Tibial artery (tissue), 4 donors: ENCODE measurements at regions not wholly inside any gene's neighbourhood (a gene's known extent, or its start where the extent isn't known, plus 50 kb on each side); places are given as distances from the start of the nearest gene placed in this dataset.

Source experiments
- DNase-seq, 2 donors: peaks; one replicate each; pipeline ENCODE4 v3.0.0-alpha.2; 2019
- H3K27ac ChIP-seq, 2 donors: fragments of 200-600 bp; sonication (generic) in 1 of 2; 1 replicate in 1 of 2; 2 replicates in 1 of 2; pipeline ENCODE4 v1.5.1; 2018 to 2019; ENCODE audit warnings: mild to moderate bottlenecking in 1 of 2
- H3K27me3 ChIP-seq, 2 donors: fragments of 200-600 bp; sonication (generic) in 1 of 2; one replicate each; pipeline versions ENCODE4 v1.5.1 to v1.6.0; 2016 to 2019
- H3K36me3 ChIP-seq, 3 donors: fragments of 200-600 bp; sonication (generic) in 2 of 3; one replicate each; pipeline ENCODE4 v1.5.1; 2016 to 2019; ENCODE audit warnings: mild to moderate bottlenecking in 2 of 3
- H3K4me1 ChIP-seq, 4 donors: fragments of 200-600 bp; sonication (generic) in 2 of 4; 1 replicate in 3 of 4; 2 replicates in 1 of 4; pipeline ENCODE4 v1.5.1; 2016 to 2019
- H3K4me3 ChIP-seq, 2 donors: fragments of 200-600 bp; sonication (generic) in 1 of 2; 1 replicate in 1 of 2; 2 replicates in 1 of 2; pipeline ENCODE4 v1.5.1; 2018 to 2019; ENCODE audit warnings: mild to moderate bottlenecking in 2 of 2
- H3K9me3 ChIP-seq, 3 donors: fragments of 200-600 bp; sonication (generic) in 1 of 3; one replicate each; pipeline ENCODE4 v1.5.1; 2016 to 2019
- intact Hi-C: fragments of 100-400 bp; cut with DNase I; formaldehyde crosslinking; loops from one replicate; pipeline ENCODE4 v1.15.0; 2023; ENCODE audit warnings: low total_unique reads
- TF ChIP-seq, protein P1 (sequence below), 2 experiments: fragments of 200-600 bp in 1 of 2; fragments of 450-650 bp in 1 of 2; IDR thresholded peaks; one replicate each; pipeline ENCODE4 v1.5.1; 2017 to 2019; ENCODE audit warnings: antibody characterized with exemption in 2 of 2, mild to moderate bottlenecking in 1 of 2, moderate library complexity in 1 of 2

DNA sequence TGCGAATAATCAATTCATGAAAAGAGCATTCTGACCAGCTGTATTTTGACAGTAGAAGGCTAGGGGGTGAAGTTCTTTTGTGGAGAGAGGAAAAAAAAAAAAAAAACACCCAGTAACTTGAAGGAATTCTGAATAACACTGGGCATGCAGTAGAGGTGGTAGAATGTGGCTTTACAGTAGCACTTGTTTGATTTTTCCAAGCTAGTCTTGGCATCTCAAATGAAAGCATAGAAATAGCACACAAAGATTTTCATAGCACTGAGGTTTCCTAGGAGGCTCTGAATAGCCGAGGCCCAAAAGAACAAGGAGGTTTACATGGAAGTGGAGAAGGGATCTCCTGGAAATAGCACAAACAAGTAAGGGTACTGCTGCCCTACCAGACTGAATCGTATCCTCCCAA, 470.2 kb upstream of the CDH20 start:
- Histone ChIP-seq H3K36me3 (no peaks in the 10 kb centered on the region), H3K27me3 (no peaks in the 10 kb centered on the region), H3K27ac (no peak overlapping the region), H3K4me1 (no peaks in the 10 kb centered on the region), H3K4me3 (no peak overlapping the region), H3K9me3 (no peaks in the 10 kb centered on the region)
- TF ChIP-seq, protein P1, sequence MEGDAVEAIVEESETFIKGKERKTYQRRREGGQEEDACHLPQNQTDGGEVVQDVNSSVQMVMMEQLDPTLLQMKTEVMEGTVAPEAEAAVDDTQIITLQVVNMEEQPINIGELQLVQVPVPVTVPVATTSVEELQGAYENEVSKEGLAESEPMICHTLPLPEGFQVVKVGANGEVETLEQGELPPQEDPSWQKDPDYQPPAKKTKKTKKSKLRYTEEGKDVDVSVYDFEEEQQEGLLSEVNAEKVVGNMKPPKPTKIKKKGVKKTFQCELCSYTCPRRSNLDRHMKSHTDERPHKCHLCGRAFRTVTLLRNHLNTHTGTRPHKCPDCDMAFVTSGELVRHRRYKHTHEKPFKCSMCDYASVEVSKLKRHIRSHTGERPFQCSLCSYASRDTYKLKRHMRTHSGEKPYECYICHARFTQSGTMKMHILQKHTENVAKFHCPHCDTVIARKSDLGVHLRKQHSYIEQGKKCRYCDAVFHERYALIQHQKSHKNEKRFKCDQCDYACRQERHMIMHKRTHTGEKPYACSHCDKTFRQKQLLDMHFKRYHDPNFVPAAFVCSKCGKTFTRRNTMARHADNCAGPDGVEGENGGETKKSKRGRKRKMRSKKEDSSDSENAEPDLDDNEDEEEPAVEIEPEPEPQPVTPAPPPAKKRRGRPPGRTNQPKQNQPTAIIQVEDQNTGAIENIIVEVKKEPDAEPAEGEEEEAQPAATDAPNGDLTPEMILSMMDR (IDR thresholded peaks at IDR 0.05): no peak
- intact Hi-C loops: no loop called here
- DNase-seq: no peak

DNA sequence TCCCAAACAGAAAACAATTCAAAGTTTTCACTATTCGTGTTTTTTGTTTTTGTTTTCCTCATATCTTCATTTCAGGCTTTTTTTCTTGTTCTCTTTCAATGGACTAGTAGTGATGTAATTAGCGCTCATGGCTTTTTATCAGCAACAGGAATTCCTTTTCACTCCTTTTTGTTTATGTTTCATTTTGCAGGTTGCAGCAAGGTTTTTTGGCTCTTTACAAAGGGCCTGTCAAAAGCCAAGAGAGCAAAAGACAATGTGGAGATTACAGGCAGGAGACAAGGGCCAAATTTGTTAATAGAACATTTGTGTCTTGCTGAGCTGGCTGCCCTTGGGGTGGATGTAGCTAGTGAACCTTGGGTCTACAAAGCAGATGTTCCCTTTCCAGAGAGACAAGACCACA, 467.4 kb upstream of the CDH20 start:
- Histone ChIP-seq H3K4me3 (no peak overlapping the region), H3K27me3 (no peaks in the 10 kb centered on the region), H3K9me3 (no peaks in the 10 kb centered on the region), H3K36me3 (no peaks in the 10 kb centered on the region), H3K4me1 (peaks cover 0 to 3% (median 0%) of the 10 kb centered on the region in 4 donors), H3K27ac (no peak overlapping the region)
- TF ChIP-seq, protein P1 (IDR thresholded peaks at IDR 0.05): no peak
- intact Hi-C loops: no loop called here
- DNase-seq: no peak

DNA sequence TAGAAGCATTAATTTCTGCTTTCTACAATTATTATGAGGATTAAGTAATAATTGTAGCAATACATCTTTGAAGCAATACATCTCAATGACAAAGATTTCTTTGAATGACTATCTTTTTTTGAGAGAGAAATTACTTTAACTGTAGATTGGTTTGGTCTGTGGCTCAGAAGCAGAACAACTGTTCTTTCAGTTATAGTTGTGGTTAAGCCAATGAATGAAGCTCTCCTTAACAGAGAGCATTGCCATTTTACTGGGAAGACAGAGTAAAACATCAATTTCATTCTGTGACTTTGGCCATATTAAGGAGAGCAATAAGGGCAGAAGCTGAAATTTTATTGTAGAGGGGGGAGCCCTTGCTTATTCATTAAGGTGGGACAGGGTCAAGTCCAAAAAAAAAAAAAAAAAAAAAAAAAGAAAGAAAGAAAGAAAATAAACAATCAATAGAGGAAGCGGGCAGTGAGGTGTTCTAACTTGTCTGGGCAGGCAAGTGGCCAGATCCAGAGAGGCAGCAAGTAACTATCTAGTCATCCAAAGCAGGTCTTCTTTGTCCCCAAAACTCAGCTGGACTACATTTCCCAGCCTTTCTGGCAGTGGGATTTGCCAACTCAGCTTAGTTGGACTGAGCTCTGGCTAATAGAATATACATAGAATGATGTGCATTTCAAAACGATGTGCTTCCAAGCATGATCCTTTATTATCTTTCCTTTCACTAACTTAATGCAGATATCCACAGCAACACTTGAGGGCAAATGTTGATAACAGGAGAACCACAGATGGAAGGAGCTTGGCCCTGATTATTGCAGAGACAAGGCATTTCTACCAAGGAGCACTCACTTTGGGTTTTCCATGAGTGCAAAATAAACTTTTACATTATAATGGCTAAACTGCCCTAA, 462.7 kb upstream of the CDH20 start:
- H3K4me1 ChIP-seq: peaks cover 0 to 14% (median 0%) of the 10 kb centered on the region in 4 donors
- no peaks in the 10 kb centered on the region for H3K36me3 ChIP-seq
- no peaks in the 10 kb centered on the region for H3K27me3 ChIP-seq
- H3K27ac ChIP-seq: no peak overlapping the region
- intact Hi-C loops: no loop called here
- no peaks in the 10 kb centered on the region for H3K9me3 ChIP-seq
- no peak for DNase-seq
- TF ChIP-seq, protein P1 (IDR thresholded peaks at IDR 0.05): no peak
- no peak overlapping the region for H3K4me3 ChIP-seq

DNA sequence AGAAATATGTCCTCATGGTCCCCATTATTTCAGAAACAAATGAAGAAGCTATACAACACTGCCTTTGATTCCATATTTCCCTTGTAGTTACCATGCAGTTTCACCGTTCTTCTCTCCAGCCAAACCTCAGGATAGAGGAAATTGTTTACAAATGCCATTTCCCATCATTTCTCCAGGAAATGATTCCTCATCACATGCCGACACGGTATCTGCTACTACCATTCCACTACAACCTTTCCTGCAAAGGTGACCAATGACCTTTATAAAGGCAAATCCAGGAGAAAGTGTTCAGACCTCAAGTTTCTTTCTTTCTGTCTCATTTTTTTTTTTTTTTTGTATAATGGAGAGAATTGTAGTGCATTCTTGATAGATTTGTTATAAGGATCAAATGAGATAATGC, 460.8 kb upstream of the CDH20 start:
- Histone ChIP-seq H3K27me3 (no peaks in the 10 kb centered on the region), H3K4me3 (no peak overlapping the region), H3K27ac (no peak overlapping the region), H3K9me3 (no peaks in the 10 kb centered on the region), H3K36me3 (no peaks in the 10 kb centered on the region), H3K4me1 (peaks cover 0 to 14% (median 0%) of the 10 kb centered on the region in 4 donors)
- intact Hi-C loops: no loop called here
- TF ChIP-seq, protein P1 (IDR thresholded peaks at IDR 0.05): no peak
- no peak for DNase-seq

DNA sequence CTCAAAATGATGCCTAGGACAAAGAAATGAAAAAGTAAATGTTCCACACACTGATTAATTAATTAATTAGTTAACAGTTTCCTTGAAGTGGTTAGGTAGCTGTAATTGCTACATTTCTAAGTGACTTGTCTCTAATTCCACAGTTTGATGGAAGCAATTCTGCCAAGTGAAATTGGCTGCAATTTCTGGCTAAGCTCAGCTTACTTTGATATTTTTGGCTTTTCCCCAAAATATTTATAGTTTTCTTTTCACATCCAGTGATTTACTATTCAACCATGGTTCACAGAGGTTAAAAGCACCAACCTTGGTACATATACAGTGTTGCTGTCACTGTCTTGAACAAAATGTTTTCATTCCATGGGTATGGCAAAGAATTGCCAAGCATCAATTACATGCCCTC, 459.5 kb upstream of the CDH20 start:
- DNase-seq: no peak
- intact Hi-C loops: no loop called here

More for the DNA sequence above, 459.5 kb upstream of the CDH20 start:
- Histone ChIP-seq H3K27ac (no peak overlapping the region), H3K4me1 (peaks cover 0 to 13% (median 0%) of the 10 kb centered on the region in 4 donors), H3K4me3 (no peak overlapping the region), H3K27me3 (no peaks in the 10 kb centered on the region), H3K36me3 (no peaks in the 10 kb centered on the region), H3K9me3 (no peaks in the 10 kb centered on the region)
- TF ChIP-seq, protein P1 (IDR thresholded peaks at IDR 0.05): no peak
